ENCODE measurements at regions not wholly inside any gene's neighbourhood (a gene's known extent, or its start where the extent isn't known, plus 50 kb on each side); places are given as distances from the start of the nearest gene placed in this dataset.
"Not testable (repeated sequence)": the region's sequence is repeated elsewhere in the genome, so short reads cannot be mapped to it uniquely, and the experiment has no call there.

GRCh38 chr7:51633006-51633405, 316.4 kb upstream of the COBL start:
- DNase-seq (ENCODE audit: low read depth in 2 of 2): no peak

- DNase-seq (ENCODE audit: low read depth in 2 of 2): no peak
These were observed 314.3 kb upstream of the COBL start for GRCh38 chr7:51630933-51631332.

- DNase-seq (ENCODE audit: low read depth in 2 of 2): no peak
These were observed 312.6 kb upstream of the COBL start for GRCh38 chr7:51629206-51629605.

DNA sequence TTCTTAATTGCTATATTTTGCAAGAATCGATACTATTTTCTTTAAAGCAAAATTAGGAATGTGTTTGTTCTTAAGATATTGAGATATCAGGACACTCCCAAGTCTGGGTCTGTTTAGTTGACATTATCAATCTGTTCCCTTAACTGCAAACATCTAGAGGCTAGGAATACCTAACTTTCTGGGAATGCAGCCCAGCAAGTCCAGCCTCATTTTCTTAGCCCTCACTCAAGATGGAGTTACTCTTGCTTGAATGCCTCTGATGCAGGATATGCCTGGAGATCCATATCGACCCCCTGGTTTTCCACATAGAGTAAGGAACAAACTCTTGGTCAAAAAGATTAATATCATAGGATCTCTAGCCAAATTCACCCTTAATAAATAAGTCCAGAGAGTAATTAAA, 305.3 kb upstream of the COBL start:
- no peak for DNase-seq (ENCODE audit: low read depth in 2 of 2)

GRCh38 chr7:51620706-51621105, 304.1 kb upstream of the COBL start:
- DNase-seq (ENCODE audit: low read depth in 2 of 2): no peak

- DNase-seq (ENCODE audit: low read depth in 2 of 2): no peak
These were observed 303.3 kb upstream of the COBL start for GRCh38 chr7:51619880-51620279.

GRCh38 chr7:51617686-51618085, 301.1 kb upstream of the COBL start:
- no peak for DNase-seq (ENCODE audit: low read depth in 2 of 2)

GRCh38 chr7:51613911-51614357, 297.3 kb upstream of the COBL start:
- DNase-seq (ENCODE audit: low read depth in 2 of 2): no peak

GRCh38 chr7:51611937-51612336, 295.3 kb upstream of the COBL start:
- DNase-seq (ENCODE audit: low read depth in 2 of 2): no peak

GRCh38 chr7:51607447-51607846, 290.8 kb upstream of the COBL start:
- no peak for DNase-seq (ENCODE audit: low read depth in 2 of 2)

DNA sequence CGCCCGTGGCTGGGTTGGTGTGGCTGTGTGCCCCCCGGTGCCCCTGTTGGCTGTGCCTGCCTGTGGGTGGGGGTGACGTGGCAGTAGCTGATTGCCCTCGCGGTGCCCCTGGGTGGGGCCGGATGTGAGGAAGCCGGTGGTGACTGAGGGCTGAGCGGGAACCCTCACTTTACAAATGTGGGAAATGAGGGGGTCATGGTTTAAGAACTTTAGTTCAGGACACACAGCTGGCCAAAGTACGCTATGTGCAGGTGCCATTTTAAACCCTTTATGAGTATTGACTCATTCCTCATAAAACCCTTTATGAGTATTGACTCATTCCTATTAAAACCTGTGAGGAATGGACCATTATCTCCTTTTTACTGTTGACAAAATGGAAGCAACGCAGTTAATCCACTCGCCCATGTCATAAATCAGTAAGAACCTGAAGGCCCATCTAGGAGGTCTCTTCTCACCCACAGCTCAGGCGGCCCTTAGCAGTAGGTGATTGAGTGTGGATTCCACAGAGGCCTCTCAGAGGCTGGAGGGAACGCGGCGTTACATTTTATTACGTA, 290.1 kb upstream of the COBL start:
- DNase-seq (ENCODE audit: low read depth in 2 of 2): no peak

DNA sequence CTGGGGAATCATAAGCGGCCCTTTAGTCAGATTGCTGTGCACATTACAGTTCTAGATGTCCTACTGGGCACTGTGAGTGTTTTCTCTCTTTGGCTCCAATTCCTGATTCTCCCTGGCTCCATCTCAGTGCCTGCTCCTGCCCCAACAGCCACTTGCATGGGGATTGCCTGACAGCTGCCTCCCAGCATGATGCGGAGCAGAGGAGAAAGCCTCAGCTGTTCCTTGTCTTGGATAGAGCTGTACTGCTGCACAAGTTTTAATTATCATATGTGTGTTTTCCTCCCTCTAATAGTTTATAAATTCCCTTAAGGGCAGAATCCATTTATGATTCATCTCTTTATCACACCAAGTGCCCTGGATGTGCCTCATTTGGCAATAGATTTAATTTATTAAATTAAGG, 285.8 kb upstream of the COBL start:
- no peak for DNase-seq (ENCODE audit: low read depth in 2 of 2)

GRCh38 chr7:51601461-51601860, 284.9 kb upstream of the COBL start:
- DNase-seq (ENCODE audit: low read depth in 2 of 2): no peak

DNA sequence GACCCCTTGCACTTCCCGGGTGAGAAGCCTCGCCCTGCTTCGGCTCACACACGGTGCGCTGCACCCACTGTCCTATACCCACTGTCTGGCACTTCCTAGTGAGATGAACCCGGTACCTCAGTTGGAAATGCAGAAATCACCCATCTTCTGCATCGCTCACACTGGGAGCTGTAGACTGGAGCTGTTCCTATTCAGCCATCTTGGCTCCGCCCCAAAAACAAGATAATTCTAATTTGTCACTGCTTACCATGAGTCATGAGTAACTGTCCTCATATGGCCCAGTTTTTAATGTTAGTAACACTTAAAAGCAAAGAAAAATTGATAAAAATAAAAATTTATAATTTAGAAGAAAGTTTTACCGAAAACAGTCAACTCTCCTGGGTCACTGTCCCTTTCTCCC, 283.3 kb upstream of the COBL start:
- not testable (repeated sequence) for DNase-seq (ENCODE audit: low read depth in 2 of 2)

GRCh38 chr7:51593628-51594027, 277.0 kb upstream of the COBL start:
- DNase-seq (ENCODE audit: low read depth in 2 of 2): no peak

GRCh38 chr7:51592842-51593599, 276.4 kb upstream of the COBL start:
- no peak for DNase-seq (ENCODE audit: low read depth in 2 of 2)

- no peak for DNase-seq (ENCODE audit: low read depth in 2 of 2)
These were observed 274.6 kb upstream of the COBL start for GRCh38 chr7:51591223-51591622.

GRCh38 chr7:51590746-51591145, 274.1 kb upstream of the COBL start:
- no peak for DNase-seq (ENCODE audit: low read depth in 2 of 2)

DNA sequence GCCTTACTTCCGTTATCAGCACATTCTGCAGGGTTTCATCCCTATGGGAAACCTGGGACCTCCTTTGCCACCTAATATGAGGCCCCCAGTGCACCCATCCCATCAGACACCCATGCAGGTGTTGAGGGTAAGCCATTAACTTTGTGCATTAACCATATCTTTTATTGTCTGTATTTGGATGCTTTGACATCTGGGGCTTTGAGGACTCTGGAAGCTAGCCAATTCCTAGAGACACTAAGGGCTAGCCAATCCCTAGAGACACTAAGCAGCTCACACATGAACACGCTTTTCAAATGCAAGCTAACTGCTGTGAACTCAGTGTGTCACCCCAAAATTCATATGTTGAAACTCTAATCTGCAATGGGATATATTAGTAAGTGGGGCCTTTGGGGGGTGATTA, 272.5 kb upstream of the COBL start:
- DNase-seq (ENCODE audit: low read depth in 2 of 2): no peak

- no peak for DNase-seq (ENCODE audit: low read depth in 2 of 2)
These were observed 271.0 kb upstream of the COBL start for GRCh38 chr7:51587604-51588003.

GRCh38 chr7:51577390-51577789, 260.8 kb upstream of the COBL start:
- no peak for DNase-seq (ENCODE audit: low read depth in 2 of 2)

GRCh38 chr7:51569581-51569980, 253.0 kb upstream of the COBL start:
- no peak for DNase-seq (ENCODE audit: low read depth in 2 of 2)

DNA sequence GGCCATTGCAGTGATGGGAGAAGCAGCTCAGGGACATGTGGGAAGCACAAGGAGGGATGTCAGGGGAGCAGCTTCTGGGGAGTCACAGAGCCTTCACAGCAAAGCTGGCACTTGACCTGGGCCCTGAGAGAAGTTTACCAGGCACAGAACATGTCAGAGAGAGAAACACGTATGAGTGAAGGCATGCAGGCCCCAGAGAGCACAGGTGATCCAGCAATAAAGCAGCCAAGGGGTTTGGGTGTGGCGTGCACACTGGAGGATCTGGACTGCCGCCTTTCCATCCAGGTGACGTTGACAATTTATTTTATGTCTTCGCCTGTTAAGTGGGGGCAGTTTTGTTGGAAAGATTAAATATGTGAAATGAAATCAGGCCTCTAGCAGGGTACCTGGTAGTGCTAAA, 252.6 kb upstream of the COBL start:
- DNase-seq (ENCODE audit: low read depth in 2 of 2): no peak

DNA sequence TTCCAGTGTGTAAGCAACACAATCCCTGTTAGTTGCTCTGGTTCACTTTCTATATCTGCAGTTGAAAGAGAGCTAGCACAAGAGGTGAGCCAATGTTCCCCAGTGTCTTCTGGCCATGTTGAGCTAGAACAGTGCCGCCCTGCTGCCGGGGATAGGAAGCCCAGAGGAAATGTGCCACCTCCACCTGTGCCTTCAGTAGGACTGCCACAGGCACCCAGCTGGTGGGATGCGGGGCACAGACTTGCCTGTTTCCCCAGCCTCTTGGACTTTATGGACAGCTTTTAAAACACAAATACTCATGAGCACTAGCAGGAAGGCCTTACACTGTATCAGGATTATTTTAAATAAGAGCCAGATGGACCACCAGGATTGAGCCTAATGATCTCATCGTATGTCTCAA, 234.5 kb upstream of the COBL start:
- DNase-seq (ENCODE audit: low read depth in 2 of 2): no peak
